HG02642 (cell line): ENCODE measurements at regions not wholly inside any gene's neighbourhood (a gene's known extent, or its start where the extent isn't known, plus 50 kb on each side); places are given as distances from the start of the nearest gene placed in this dataset.
"Not testable (repeated sequence)": the region's sequence is repeated elsewhere in the genome, so short reads cannot be mapped to it uniquely, and the experiment has no call there.

Source experiments
- ATAC-seq: cut with Tn5 transposase; IDR thresholded peaks from one replicate; pipeline ENCODE4 v1.9.1; 2021; ENCODE audit warnings: mild to moderate bottlenecking; ENCODE audit not compliant: unreplicated experiment, poor library complexity

DNA sequence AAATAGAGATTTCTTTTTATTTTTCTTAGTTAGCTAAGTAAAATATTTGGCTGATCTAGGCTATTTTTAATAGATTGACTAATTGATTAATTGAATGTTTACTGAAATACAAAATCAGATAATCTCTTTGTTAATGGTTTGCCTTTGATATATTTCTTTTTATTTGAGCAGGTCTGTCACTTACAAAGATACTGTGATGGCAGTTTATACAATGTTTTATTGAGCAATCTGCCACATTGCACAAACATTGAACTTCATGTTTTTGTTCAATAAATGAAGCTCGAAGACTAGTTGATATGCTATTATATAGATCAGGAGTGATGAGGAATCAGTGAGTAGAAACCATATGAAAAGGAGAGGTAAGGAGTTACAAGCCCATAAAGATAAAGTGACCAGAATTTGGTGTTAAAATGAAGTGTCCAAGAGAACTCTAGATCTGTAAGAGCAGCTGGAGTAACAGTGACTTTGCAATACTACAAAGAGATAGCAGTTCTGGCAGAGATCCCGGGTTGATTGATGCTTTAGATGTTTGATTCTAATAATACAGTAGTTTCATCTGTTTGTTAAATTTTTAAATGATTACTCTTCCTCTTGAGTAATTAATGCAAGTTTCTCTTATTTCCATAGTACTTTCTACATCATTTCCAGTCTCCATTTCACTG lies 574.2 kb downstream of the CCDC85A start:
- no peak for ATAC-seq

DNA sequence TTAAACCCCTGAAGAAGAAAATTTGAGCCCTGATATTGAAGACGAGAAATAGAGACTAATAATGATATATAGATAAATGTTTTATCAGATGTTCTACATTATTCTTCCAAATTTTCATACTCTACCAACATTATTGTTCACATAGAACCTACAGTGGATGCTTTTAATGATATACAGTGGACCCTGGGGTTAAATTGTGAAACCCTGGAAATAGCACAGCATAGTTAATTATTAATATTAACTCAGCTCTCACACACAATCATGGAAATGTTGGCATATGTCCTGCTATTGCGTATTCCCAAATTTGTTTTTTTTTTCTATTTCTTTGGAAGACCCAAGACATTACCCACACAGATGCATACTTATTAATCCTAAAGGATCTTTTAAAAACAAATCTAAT lies 579.9 kb downstream of the CCDC85A start:
- ATAC-seq, result no peak

DNA sequence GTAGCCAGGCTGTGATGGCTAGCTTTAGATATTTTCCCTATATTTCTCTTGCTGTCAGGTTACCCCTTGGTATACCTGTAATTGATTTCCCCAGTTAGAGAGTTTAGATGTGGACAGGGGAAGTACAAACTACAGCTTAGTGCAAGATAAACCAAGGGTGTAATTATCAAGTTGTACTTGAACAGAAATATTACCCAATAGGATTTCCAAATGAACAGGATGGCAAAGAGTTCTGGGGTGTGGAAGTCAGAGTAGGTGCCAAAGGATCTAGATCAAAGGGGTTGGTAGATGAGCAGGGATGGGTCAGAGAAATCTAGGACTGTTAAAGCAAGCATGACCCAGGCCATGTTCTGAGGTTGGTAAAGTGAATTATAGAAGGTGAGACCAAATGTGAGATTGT lies 585.2 kb downstream of the CCDC85A start:
- ATAC-seq, result no peak

DNA sequence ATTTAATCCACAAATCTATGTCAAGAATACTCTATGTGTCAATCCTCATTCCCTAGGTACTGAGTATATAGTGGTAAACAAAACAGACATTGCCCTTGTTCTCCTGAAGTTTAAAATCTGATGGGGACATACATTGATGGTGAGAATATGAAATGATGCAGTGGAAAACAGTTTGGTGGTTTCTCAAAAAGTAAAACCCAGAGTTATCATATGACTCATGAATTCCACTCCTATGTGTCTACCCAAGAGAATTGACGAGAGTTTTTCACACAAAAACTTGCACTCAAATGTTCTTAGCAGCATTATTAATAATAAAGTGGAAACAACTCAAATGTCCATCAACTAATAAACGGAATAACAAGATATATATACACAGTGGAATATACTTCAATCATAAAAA lies 586.7 kb downstream of the CCDC85A start:
- no peak for ATAC-seq

DNA sequence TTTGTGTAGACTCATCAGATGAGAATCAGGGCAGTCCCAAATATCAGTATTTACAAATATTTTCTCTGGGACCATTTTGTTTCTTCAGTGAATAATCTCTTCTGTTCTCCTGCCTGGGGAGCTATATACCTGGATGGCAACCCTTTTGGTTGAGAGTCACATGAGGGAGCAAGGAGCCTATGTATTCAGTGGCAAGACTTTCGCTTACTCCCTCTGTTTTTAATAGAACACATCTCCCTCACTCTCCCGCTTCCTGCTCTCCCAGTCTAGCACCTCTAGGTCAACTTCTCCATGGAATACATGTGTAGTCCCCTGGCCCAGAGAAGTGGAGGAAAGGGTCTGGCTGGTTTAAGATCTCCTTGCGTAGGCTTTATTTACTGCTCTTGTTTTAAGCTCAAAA lies 600.3 kb downstream of the CCDC85A start:
- ATAC-seq, result no peak

DNA sequence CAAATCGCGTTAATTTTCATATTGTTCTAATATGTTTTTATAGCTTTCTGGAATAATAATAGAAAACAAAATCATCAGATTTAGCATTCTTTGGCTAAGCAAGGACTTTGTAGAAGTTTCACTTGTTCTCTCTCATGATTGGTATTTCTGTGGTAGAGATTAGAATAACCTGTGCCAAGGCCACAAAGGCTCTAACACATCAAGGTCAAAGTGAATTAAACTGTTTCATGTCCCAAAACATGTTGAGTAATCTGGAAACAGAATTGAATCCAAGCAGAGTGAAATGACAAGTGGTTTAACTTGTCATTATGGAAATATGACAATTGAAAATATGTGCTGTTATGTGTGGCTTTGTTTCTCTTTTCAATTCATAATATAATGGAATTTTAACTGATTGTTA lies 617.4 kb downstream of the CCDC85A start:
- ATAC-seq, result no peak

DNA sequence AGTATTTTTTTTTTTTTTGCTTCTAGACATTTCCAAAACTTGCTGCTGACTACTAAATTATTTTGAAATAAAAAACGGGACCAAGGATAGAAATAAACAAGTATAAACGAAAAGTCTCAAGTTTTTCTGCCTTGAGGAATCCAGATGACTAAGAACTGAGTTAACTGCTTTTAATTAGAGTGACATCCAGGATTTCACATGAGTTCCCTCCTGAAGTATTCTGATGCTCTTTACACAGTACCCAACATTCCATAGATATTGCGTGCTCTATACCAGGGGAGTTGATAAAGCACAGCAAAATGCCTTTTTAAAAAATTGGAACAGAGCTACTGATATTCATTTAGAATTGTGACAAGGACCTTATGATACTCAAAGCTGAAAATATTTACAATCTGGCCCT lies 618.0 kb downstream of the CCDC85A start:
- ATAC-seq, result no peak

DNA sequence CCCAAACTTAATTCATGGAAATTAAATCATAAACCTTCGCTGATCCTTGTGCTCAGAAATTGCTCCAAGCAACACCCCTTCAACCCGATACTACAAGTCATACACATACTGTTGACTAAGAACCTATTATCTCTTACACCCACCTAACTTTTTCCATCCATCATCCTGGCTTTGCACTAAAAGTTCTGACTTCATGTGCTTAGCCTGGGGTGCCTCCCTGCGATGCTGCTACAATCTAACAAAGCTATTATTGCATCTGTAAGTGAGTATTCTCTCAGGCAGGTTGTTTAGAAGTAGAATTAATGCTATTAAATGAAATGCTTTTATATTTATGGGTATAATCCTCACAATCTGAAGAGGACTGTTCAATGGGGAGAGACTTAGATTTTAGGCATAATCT lies 619.8 kb downstream of the CCDC85A start:
- no peak for ATAC-seq

DNA sequence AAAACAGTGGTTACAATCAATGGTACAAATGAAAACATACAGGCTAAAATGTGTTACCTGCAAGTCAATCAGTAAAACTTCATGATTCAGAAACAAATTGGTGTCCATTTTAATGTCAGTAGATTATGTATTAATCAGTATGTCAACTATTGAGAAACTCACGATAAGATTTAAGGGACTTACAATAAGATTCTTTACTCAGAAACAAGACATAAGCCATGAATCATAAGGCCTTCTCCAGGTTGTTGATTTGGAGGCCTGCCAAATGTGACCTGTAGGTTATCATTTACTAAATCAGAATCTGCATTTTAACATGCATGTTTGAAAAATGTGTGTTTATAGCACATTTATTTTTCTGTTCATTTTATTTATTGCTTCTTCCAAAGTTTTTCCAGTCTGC lies 623.1 kb downstream of the CCDC85A start:
- no peak for ATAC-seq

DNA sequence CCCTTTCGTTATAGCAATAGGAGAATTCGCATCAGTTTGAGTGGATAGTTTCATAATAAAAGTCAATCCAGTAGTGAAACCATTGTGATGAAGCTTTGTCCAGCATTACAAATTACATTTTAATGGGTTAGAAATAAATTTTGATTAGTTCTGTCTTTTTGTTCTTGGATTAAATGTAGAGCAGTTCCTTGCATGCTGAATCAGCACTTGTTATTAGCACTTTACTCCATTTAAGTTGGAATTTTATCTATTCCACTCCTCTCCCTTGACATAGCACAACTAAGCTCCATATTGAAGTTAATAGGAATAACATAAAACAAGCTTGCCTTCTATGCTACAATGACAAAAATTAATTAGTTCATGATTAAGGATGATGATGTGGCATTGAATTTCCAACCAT lies 624.1 kb downstream of the CCDC85A start:
- ATAC-seq, result no peak

DNA sequence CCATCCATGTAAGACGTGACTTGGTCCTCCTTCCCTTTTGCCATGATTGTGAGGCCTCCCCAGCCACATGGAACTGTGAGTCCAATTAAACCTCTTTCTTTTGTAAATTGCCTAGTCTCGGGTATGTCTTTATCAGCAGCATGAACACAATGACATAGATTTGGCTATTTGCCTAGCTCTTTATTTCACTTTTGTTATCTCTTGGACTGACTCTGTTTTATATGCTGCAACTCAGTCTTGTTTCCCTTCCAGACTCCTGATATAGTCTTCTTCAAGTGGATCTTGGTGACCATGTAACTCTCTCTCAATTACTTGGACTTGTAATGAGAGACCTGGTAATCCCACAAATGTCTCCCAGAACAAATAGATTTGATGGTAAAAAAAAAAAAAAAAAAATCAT lies 627.6 kb downstream of the CCDC85A start:
- ATAC-seq, result no peak

DNA sequence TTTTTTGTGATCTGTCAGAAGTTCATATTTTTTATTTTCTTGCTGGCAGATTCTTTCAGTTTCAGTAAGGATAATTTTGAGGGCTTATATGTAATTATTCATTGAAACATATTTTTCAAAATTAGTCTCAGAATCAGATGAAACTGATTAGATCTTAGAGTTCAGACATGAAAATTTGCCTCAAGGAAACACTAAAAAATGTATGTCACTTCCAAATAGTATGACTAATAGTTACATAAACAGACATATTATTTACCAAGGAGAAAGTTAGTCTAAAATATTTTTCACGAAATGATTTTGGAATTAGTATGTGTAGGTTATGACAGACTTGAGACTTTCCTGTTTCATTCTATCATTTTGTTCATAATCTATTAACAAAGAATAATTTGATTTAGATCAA lies 628.6 kb downstream of the CCDC85A start:
- ATAC-seq, result no peak

DNA sequence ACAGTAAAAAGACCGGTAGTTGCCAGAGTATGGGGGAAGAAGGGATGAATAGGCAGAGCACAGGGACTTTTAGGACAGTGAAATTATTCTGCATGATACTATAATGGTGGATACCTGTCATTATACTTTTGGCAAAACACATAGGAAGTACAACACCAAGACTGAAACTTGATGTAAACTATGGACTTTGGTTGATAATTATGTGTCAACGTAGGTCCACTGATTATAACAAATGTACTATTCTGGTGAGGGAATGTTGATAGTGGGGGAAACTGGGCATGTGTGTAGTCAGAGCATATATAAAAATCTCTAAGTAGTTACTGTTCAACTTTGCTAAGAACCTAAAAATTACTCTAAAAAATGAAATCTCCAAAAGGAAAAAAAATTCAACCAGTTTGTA lies 629.7 kb downstream of the CCDC85A start:
- ATAC-seq, result no peak

DNA sequence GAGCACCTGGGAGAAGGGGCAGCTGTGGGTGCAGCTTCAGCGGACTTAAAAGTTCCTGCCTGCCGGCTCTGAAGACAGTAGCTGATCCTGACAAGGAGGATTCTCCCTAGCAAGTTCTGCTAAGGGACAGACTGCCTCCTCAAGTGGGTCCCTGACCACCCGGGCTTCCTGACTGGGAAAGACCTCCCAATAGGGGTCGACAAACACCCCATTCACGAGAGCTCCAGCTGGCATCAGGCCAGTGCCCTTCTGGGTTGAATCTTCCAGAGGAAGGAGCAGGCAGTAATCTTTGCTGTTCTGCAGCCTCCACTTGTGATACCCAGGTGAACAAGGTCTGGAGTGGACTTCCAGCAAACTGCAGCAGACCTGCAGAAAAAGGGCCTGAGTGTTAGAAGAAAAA lies 632.9 kb downstream of the CCDC85A start:
- no peak for ATAC-seq

DNA sequence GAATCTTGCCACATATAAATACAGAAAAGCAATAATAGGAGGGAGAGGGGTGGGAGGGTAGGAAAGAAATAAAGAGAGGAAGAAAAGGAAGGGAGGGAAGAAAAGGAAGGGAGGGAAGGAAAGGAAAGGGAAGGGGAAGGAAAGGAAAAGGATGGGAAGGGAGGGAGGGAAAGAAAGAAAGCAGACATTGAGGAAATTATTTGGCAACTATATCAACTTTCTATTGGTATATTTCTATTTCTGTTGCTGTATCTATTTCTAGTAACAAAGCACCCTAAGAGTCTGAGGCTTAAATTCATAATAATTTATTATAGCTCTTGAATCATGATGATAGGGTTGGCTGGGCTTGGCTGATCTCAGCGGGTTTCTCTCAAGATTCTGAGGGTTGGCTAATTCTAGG lies 648.0 kb downstream of the CCDC85A start:
- ATAC-seq, result no peak

DNA sequence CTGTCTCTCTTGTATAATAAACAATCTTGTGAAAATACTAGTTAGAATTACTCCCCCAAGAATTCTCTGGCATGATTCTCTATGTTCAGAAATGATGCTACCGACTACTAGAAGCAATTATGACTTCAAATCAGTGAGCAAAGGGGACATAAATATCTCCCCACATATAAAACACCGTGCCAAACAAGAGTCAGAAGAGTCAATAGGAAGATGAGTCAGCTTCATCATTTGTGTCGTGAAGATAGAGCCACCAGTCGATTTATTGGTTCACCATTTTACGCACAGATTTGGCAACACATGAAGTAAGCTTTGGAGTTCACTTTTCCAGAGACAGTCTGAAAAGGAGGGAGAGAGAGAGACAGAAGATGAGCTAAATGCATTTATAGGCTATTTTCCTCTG lies 650.9 kb downstream of the CCDC85A start:
- no peak for ATAC-seq

DNA sequence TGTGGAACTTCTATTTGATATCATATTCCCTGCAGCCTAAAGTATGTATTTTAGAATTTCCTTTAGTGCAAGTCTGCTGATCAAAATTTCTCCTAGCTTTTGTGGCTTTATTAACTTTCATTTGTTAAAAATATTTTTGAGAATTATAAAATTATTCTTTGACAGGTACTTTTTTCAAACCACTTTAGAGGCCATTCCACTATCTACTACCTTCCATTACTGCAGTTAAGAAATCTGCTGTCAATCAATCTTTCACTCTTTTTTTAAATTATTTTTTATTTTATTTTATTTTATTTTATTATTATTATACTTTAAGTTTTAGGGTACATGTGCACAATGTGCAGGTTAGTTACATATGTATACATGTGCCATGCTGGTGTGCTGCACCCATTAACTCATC lies 656.2 kb downstream of the CCDC85A start:
- not testable (repeated sequence) for ATAC-seq

DNA sequence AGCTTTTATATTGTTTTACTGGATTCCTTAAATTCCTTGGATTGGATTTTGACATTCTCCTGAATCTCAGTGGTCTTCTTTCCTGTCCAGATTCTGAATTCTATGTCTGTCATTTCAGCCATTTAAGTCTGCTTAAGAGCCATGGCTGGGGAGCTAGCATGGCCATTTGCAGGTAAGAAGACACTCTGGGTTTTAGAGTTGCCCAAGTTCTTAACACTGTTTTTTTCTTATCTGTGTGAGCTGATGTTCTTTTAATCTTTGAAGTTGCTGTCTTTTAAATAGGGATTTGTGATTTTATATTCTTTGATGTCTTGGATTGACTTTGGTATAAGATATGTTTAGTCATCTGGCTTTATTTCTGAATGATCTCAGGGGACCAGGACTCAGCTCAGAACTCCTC lies 677.2 kb downstream of the CCDC85A start:
- ATAC-seq, result no peak

DNA sequence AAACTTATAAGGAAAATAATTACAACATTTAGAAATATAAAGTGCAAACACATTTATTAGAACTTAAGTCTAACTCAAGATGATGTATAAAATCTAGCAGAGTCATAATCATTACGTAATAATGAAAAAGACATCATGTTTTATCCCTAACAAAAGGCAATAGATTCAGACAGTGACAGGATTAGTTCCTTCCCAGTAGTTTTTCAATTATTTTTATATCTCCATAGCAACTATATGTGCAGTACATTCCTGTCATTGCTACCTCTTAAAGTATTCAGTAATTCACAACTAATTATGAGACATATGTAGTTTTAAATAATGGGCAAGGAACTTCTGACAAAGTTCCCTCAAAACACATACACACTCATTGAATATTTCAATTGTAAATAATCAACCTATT lies 687.9 kb downstream of the CCDC85A start:
- no peak for ATAC-seq

DNA sequence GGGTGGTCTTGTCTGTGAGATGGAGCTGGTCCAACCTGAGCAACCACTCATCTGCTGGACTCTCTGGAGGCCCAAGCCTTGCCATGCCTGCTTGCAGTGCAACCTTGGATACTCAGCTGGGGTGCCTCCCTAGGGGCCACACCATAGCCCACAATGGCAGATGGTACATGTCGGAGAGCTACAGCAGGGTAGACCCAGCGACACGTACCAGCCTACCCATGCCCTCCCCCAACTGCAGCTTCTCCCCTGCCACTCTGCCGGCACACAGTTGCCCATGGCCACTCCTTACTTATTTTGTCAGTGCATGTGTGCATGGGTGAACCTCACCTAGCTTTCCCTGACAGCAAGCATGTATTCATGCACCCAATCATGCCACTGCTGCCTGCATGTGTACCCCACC lies 690.9 kb downstream of the CCDC85A start:
- no peak for ATAC-seq

DNA sequence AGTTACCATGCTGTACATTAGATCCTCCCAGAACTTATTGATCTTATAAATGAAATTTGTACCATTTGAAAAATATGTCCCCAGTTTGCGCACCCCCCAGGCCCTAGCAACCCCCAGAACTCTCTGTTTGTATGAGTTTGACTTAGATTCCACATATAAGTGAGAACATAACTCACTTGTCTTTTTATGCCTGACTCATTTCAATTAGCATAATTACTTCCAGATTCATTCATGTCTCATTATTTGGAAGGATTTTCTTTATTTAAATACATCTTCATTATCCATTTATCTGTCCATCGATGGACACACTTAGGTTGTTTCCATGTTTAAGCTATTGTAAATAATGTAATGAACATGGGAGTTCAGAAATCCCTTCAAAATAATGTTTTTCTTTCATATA lies 705.9 kb downstream of the CCDC85A start:
- no peak for ATAC-seq

DNA sequence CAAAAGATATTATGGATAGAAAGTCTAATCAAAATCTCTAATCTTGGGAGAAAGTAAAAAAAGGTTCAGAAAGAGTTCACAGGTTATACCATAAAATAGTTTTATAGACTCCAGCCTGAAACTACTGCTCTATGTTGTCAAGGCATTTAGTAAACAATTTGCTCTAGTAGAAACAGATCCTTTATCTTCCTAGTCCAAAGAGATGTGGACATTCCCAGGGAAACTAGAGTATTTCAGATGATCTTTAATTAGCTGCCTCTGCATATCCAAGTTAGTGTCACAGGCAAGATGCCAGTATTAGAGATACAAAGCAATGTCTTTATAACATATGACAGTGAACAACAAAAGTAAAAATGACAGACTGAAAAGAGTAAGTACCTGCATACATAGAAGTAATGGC lies 708.6 kb downstream of the CCDC85A start:
- ATAC-seq, result no peak

DNA sequence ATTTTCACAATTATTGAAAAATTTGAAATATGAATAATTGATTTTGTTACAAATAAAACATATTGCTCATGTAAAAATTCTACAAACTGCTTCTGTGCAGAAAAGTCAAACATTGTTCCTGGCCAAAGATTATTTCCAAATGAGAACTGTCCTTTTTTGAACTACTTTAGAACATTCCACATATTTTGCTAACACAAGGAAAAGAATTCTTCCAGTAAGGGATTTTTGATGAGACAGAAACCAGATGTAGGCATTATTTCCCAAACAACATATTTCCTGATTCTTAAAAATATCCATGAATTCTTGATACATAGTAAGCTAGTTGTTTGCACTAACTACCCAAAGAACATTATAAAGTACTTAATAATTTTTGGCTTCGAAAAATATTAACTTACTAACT lies 715.2 kb downstream of the CCDC85A start:
- no peak for ATAC-seq
